GM21786 (cell line): ENCODE measurements at regions not wholly inside any gene's neighbourhood (a gene's known extent, or its start where the extent isn't known, plus 50 kb on each side); places are given as distances from the start of the nearest gene placed in this dataset.

Experiments
- ATAC-seq: cut with Tn5 transposase; IDR thresholded peaks from one replicate; pipeline ENCODE4 v1.9.1; 2021; ENCODE audit not compliant: unreplicated experiment

- no peak for ATAC-seq
Measured at GRCh38 chr5:17690473-17690872, 56.2 kb downstream of the TAF11L14 start.

DNA sequence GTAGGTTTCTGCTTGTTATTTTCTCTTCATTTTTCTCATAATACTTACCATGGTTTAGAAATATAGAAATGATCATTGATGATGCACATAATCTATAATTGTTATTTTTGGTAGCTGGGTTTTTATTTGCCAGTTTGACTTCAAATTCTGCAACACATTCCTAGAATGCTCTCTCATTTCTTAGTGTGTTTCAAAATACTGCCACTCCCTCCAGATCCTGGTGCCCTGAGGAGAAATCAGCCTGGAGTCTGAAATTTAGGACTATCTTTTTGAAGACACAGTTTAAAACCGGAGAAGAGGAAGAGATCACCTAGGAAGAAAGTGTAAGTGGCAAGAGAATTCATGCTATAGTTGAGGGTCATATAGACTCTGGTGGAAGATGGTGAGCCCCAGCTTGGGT, 57.5 kb downstream of the TAF11L14 start:
- no peak for ATAC-seq

DNA sequence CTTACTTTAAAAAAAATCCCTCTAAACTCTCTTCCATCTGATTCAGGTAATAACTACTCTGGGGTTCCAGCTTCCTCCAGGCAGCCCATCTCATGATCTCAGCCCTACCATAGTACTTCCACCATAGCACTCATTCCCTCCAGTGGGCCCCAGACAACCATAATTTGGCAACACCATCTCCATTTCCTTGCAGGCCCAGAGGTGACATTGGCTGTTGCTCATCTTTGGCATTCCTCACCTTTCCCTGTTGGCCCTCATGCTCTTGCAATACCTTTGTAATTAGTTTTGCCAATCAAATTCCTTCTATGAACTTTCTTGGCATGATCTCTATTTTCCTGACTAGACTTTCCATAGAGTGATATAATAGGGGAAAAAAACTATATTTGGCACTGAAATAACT, 60.1 kb downstream of the TAF11L14 start:
- ATAC-seq = no peak

- no peak for ATAC-seq
Measured at GRCh38 chr5:17694914-17695313, 60.7 kb downstream of the TAF11L14 start.

- ATAC-seq = no peak
Measured at GRCh38 chr5:17696627-17697026, 62.4 kb downstream of the TAF11L14 start.

DNA sequence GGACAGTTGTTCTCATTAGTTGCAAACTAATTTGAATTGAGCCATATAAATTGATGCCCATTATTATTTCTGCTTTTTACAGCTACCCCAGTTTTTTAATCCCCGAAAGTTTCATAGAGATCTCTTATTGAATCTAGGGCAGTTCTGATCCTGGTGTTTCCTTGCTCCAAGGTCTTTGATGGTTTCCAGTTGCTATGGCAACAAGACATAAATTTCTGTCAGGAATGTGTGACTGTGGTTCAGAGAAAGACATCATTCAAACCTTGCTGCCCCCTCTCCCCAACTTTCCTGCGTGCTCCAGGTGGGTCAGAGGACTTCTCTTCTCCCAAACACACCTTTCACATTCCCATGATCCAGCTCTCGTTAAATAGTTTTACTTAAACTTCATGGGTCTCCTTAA, 63.4 kb downstream of the TAF11L14 start:
- no peak for ATAC-seq

DNA sequence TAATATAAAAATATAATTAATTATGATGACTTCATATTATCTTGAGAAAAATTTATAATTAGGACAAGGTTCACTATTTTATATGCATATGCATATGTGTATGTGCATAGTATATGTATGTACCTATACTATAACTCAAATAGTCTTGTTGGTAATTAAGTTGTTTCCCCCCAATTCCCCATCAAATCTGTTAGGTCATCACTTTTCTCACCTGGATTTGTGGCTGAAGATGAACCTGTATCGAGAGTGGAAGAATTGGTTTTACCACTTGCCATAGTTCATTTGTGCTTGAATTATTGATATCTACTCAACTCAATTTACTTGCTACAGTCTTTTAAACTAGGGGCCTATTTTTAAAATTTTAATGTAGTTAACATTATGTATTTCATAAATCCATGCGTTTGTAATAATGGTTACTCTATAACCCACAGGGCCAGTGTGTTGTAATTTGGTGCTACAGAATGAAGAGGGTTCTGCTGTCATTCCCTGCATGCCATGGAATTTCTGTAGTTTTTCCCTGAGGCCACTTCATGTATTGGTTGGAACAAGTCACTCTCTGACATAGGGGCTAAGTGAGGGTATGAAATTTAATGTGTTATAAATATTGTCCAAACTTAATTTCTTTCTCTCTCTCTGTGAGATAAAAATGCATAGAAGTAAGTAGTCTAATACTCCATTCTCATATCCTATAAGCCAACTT, 74.9 kb downstream of the TAF11L14 start:
- ATAC-seq = no peak

DNA sequence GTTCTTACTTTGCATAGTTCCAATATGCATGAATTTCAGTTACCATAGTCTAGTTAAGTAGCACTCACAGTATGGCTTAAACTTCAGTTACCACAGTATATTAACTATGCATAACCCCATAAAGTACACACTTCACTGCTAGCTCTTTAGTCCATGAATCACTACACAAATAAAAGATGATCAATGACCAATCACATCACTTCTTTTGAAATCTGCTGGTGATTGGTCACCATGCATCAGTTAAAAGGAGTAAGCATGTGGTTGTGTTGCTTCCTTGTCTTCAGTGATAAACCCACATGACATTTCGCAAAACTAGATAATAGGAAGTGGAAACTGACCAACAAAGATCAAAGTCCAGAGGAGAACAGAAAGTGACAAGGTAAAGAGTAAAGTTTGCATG, 79.0 kb downstream of the TAF11L14 start:
- ATAC-seq = no peak

- ATAC-seq = no peak
Measured at GRCh38 chr5:17714186-17714585, 79.9 kb downstream of the TAF11L14 start.

DNA sequence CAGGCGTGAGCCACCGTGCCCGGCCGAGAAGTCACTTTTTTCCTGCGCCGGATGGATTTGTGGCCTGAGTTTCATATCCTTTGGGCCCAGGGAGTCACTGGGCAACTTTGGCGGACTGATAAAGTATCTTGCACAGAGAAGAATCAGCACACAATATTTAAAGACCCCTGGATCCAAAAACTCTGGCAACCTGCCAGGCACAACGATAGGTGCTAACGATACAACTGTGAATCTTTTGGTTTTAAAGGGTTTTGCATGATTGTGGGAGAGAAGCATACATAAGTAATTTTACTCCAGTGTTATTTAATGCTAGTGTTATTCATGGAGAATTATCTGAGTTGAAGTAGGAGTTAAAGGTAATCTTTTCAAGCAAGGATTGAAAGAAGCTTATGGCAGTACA, 85.3 kb downstream of the TAF11L14 start:
- no peak for ATAC-seq

GRCh38 chr5:17720071-17720470, 85.8 kb downstream of the TAF11L14 start:
- ATAC-seq = no peak

- ATAC-seq = no peak
Measured at GRCh38 chr5:17723876-17724275, 89.6 kb downstream of the TAF11L14 start.

GRCh38 chr5:17727098-17727497, 92.8 kb downstream of the TAF11L14 start:
- ATAC-seq = no peak

DNA sequence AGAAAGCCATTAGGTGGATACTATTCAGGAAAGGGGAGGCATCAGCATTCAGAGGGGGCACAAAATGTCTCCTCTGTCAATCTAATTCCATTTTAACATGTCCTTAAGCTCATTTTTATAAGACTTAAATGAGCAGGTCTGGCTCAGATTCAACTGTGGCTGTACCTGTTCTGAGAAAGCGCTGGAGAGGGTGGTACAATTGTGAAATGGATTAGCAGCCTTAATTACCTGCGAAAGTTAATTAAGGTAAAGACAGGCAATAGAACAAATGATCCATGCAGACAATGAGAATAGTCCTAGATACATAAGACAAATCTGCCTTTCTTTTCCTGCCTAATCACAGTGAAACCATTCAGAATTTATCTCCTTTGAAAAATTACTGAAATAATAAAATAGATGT, 96.2 kb downstream of the TAF11L14 start:
- ATAC-seq = no peak

- ATAC-seq = no peak
Measured at GRCh38 chr5:17732351-17732923, 98.2 kb downstream of the TAF11L14 start.

GRCh38 chr5:17734011-17734410, 99.8 kb downstream of the TAF11L14 start:
- no peak for ATAC-seq

GRCh38 chr5:17735761-17736160, 101.5 kb downstream of the TAF11L14 start:
- no peak for ATAC-seq

DNA sequence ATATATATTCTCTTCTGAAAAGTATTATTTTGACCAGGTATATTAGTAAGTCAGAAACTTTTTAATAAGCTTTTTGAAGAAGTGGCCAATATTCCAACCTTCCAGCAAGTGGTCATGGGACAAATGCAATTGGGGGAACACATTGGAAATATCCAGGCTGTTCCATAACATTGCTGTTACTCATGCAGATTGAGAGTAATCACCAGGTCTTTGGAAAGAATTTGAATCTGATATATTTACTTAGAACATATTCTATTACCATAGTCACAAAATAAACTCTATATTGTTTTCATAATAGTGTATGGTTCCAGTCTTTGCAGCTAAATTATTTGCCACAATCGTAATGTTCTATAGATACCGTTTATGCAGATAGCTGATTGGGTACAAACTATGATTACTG, 102.8 kb downstream of the TAF11L14 start:
- ATAC-seq = no peak

DNA sequence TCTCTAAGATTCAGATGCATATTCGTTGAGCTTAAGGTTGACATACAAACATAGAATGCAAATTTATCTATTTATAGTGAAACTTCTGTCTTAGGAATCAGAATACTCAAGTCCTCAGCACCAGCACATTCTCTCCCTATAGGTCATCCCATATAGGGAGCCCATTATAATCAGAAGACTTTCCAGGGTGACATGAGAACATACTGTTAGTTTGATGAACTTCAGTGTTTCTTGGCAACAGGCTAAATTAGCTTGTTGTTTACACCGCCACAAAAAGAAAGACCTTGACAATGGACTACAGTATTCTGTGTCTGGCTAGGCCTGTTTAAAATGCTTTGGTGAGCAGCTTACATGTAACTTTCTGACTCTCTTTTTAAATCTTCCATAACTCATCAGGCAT, 104.2 kb downstream of the TAF11L14 start:
- ATAC-seq = no peak

DNA sequence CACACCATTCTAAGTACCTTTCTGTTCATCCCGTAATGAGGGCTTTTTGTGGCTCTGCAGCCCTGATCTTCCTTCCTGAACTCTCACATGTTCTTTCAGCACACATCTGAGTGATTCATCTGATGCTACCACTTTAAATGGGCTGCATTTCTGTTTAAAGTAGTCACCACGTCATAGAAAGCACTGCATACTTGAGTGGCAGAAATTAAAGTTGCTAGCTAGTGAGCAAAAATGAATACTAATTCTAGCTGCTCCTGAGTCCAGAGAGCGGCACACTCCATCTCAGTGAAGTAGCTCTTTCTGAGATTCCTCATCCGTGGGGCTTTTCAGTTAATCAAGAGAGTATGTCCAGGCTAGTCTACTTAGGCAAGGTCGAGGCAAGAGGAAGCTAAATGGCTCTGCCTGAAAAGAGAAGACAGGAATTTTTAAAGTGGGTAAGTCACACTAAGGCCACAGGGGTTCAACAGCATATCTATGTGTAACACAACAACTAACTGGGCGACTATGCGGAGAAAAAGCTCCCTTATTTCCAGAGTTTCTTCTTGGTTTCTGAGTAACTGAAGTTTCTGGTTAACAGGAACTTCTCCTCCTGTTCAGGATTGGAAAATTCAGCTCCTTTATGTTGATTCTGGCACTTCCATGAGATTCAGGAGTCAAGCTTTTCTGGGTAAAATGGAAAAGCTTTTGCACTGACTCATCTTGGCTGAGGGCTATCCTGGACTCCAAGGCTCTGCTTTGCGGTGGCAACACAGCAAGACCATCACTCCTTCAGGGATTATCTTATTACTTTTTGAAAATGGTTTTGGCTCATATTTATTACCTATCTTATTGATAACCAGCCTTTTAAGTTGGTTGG, 109.5 kb downstream of the TAF11L14 start:
- no peak for ATAC-seq

DNA sequence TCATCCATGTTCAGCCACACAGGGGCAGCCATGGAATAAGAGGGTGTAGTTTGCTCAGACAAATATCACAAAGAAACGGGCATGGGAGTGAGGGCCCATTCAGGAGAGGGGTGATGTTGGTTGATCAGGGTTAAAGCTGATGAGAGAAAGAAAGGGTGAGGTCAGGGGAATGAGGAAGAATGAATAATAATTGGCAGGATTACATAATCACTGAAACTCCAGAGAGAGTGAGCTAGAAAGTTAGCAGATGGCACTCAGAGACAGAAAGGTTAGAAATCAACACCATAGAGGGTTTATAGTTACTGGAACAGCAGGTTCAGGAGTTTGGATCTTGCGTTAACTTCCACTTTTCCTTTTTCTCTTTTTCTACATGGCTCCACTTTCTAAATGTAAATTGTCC, 113.9 kb downstream of the TAF11L14 start:
- no peak for ATAC-seq

DNA sequence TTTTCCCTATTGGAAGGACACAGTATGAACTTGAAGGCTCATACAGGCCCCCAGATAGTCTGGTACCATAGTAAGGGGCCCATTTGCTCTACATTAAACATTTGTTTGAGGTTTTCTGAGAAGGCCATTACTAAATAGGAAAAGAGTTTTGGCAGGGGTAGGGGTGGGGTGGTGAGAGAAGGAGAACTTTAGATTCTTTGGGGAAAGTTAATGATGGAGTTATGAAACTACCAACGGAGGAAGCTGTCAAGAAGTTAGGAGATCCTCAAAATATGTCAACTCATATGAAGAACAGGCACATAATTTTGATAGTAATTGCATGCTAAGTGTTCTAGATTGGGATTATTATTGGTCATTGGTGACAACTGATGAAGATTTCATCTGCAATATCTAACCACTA, 114.7 kb downstream of the TAF11L14 start:
- ATAC-seq = no peak
